Dedifferentiated amniotic fluid mesenchymal stem cell (primary cell): ENCODE measurements at regions not wholly inside any gene's neighbourhood (a gene's known extent, or its start where the extent isn't known, plus 50 kb on each side); places are given as distances from the start of the nearest gene placed in this dataset.

Experiments used
- DNase-seq: peaks from one replicate; pipeline ENCODE4 v3.0.0-alpha.2; 2016; ENCODE audit errors: extremely low spot score

- no peak for DNase-seq
These were observed 71.3 kb upstream of the PGRMC2 start for GRCh38 chr4:128358913-128359279.

- peak; percentile 78 for DNase-seq
These were observed 70.8 kb upstream of the PGRMC2 start for GRCh38 chr4:128358231-128358912.

GRCh38 chr4:128357286-128357685, 69.7 kb upstream of the PGRMC2 start:
- no peak for DNase-seq

GRCh38 chr4:128355305-128355704, 67.7 kb upstream of the PGRMC2 start:
- no peak for DNase-seq

- peak; percentile 79 for DNase-seq
These were observed 66.7 kb upstream of the PGRMC2 start for GRCh38 chr4:128354205-128354821.

- DNase-seq, result no peak
These were observed 66.2 kb upstream of the PGRMC2 start for GRCh38 chr4:128353791-128354190.

GRCh38 chr4:128351502-128351901, 63.9 kb upstream of the PGRMC2 start:
- DNase-seq, result no peak

GRCh38 chr4:128350449-128351045, 62.9 kb upstream of the PGRMC2 start:
- no peak for DNase-seq

- no peak for DNase-seq
These were observed 62.3 kb upstream of the PGRMC2 start for GRCh38 chr4:128349921-128350320.

- peak; percentile 48 for DNase-seq
These were observed 60.5 kb upstream of the PGRMC2 start for GRCh38 chr4:128347930-128348660.

- no peak for DNase-seq
These were observed 59.7 kb upstream of the PGRMC2 start for GRCh38 chr4:128347175-128347868.

- DNase-seq, result no peak
These were observed 58.6 kb upstream of the PGRMC2 start for GRCh38 chr4:128346054-128346716.

GRCh38 chr4:128345650-128346049, 58.0 kb upstream of the PGRMC2 start:
- DNase-seq, result no peak

GRCh38 chr4:128342762-128343161, 55.1 kb upstream of the PGRMC2 start:
- no peak for DNase-seq

- DNase-seq, result no peak
These were observed 54.0 kb upstream of the PGRMC2 start for GRCh38 chr4:128341634-128342033.

- peak; percentile 46 for DNase-seq
These were observed 51.2 kb upstream of the PGRMC2 start for GRCh38 chr4:128338634-128339355.

- DNase-seq, result no peak
These were observed 50.2 kb upstream of the PGRMC2 start for GRCh38 chr4:128337863-128338262.
